ENCODE measurements at regions not wholly inside any gene's neighbourhood (a gene's known extent, or its start where the extent isn't known, plus 50 kb on each side); places are given as distances from the start of the nearest gene placed in this dataset.

DNA sequence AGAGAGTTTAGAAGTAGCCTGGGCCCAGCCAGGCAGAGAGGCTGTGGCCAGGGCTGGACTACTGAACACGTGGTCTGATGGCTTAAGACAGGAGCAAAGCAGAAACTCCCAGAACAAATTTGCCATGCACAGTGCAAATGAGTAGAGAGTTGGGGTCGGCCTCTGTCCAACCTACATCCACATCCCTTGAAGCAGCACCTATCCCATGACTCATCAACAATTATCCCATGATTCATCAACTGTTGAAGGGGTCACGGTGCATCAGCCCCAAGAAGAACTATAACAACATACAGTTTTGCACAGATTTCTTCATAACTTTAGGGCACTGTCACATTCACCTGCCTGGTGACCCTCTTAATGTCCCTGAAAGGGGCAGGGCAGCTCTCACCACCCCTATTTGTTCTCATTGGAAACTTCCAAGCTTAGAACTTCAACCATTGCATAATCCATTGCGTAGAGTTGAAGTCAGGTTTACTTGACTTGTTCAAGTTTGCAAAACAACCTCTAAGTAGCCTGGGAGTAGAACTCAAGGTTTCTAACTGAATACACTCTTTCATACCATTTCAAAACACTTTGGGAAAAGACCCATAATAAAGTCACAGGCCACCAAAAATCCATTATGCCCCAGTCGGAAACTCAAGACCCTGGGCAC is 235.2 kb upstream of the CDH5 start:
- TF ChIP-seq CTCF (IDR thresholded peaks at IDR 0.05; ENCODE audit: extremely low read depth, missing control alignments), result no peak
- DNase-seq (ENCODE audit: low spot score), result no peak

DNA sequence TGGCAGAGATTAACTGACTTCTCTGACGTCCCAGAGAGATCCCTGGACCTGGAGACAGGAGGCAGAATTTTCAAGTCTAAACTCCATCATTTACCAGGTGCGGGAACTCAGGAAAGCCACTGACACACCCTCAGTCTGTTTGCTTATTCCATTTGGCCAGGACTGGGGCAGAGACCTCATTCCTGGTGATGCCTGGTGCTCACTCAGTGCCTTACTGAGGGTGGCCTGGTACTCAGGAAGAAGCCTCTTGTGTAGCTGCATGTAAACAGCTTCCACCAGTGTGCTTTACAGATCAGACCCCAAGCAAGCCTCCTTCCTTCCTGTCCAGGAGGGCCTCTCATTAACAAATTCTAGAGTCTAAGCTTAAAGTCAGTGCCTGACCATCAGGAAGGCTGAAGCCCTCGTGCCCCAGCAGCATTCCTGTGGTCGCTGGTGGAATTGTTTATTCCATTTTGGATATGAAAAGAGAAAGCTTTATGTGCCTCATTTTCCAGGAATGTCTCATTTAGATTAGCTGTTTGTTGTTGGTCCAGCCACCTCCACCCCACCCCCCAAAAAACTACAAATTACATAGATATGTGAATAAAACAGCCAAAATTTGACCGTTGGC is 236.1 kb upstream of the CDH5 start:
- no peak for DNase-seq (ENCODE audit: low spot score)
- no peak for TF ChIP-seq CTCF (IDR thresholded peaks at IDR 0.05; ENCODE audit: extremely low read depth, missing control alignments)

- no peak for DNase-seq (ENCODE audit: low spot score)
Measured at GRCh38 chr16:66129196-66129595, 237.3 kb upstream of the CDH5 start.

GRCh38 chr16:66128371-66128770 is 238.1 kb upstream of the CDH5 start:
- DNase-seq (ENCODE audit: low spot score), result no peak

More at GRCh38 chr16:66129196-66129595, 237.3 kb upstream of the CDH5 start:
- no peak for TF ChIP-seq CTCF (IDR thresholded peaks at IDR 0.05; ENCODE audit: extremely low read depth, missing control alignments)

DNA sequence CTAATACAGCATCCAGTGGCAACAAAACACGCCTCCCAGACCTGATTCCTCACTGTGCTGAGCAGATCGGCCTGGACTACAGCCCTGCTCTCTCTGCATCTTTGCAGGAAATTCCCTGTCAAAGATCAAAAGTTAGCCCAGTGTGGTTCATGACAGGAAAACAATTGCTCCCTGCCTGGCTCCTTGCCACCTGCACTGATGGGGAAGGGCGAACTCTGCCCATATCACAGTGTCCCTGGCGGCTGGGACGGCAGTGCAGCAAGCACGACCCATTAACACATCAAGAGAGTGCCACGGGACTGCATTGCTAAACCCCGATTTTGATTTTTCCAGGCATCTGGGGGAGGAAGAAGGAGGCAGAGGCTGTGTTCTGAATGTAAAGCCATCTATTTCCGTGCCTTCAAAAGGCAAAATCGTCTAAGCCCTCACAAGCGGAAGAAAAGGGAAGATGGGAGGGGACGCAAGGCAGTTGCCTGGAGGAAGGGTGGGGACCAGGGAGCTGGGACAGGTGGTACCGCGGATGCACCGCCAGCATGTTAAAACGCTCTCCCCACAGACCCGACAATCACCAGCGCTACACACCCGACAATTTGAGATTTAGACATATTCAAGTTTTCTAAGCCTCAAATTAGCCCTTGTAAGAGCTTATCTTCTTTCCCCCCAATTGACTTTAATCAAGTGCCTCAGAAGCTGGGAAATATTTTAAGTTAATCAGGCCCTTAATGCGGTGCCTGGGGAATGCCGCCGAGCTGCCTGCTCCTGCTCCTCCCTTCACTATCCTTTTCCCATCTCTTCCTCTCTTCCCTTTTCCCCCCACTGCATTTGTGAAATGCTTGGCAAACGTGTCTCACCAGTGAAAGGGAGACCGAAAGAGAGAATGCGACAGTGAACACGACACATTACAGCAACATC is 238.8 kb upstream of the CDH5 start:
- DNase-seq (ENCODE audit: low spot score), result no peak
- no peak for TF ChIP-seq CTCF (IDR thresholded peaks at IDR 0.05; ENCODE audit: extremely low read depth, missing control alignments)

More at GRCh38 chr16:66128371-66128770, 238.1 kb upstream of the CDH5 start:
- TF ChIP-seq CTCF (IDR thresholded peaks at IDR 0.05; ENCODE audit: extremely low read depth, missing control alignments), result no peak

GRCh38 chr16:66121466-66121865 is 245.0 kb upstream of the CDH5 start:
- DNase-seq (ENCODE audit: low spot score), result no peak
- TF ChIP-seq CTCF (IDR thresholded peaks at IDR 0.05; ENCODE audit: extremely low read depth, missing control alignments), result no peak

DNA sequence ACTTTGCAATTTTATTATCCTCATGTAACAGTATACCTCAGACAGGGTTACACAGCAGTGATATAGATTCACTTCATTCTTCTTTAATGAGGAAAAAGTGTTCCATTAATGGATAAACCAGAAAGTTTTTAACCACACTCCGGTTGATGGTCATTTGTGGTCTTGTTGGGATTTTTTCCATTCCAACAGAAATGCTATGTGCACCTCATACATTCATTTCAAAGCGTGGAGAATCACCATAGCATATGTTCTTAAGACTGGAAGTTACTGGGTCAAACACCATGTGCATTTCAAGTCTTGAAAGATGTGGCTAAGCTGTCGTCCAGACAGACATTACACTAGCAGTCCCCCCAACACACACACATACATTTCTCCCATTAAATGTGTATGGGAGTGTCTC is 245.8 kb upstream of the CDH5 start:
- no peak for TF ChIP-seq CTCF (IDR thresholded peaks at IDR 0.05; ENCODE audit: extremely low read depth, missing control alignments)
- DNase-seq (ENCODE audit: low spot score), result no peak
